ENCODE measurements at regions not wholly inside any gene's neighbourhood (a gene's known extent, or its start where the extent isn't known, plus 50 kb on each side); places are given as distances from the start of the nearest gene placed in this dataset.
A peak's percentile ranks its signal among the peaks of the same experiment; 100 is the strongest.

DNA sequence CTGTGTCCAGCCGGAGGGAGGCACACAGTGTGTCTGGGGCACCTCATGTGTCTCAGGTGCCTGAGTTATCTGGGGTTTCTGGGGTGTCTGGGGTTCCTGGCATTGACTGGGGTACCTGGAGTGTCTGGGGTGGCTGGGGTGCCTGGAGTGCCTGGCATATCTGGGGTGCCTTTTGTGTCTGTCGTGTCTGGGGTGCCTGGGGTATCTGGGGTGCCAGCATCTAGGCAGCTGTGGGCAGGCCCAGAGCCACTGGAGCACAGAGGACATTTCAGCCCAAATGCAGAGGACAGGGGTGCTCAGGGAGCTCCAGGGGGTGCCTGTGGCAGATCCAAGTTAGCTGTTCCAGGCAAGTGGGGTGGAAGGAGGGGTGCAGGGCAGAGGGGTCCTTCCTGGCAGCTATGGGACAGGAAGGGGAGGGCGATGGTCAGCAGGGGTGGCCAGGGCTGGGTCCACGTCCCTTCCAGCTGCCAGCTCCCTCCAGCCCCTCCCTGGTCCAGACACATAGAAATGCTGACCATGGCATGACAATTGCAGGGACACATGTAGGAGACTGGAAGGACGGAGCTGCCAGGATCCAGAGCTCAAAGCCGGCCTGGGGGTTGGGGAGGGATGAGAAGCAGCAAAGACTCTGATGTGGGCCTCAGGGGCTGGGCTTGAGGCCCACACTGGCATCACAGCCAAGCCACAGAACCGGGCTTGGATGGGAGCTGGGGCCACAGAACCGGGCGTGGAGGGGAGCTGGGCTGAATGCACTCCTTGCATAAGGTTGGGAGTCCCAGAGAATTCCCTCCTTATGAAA is 133.0 kb downstream of the BRD1 start:
- ATAC-seq (ENCODE audit: low read depth in 2 of 2) = no peak
- no peak overlapping the region for H3K4me3 Mint-ChIP-seq
- Histone ChIP-seq H3K9me3 (ENCODE audit: control insufficient read depth in 2 of 2, low read length in 2 of 2) (peaks cover 0 to 3% of the 10 kb centered on the region in 2 experiments), H3K27ac (ENCODE audit: insufficient read depth, low read length, poor library complexity, severe bottlenecking) (no peak overlapping the region), H3K4me3 (ENCODE audit: low read depth, low read length) (no peak overlapping the region), H3K4me1 (ENCODE audit: control insufficient read depth, insufficient read depth, low read length, poor library complexity, severe bottlenecking) (no peaks in the 10 kb centered on the region), H3K27me3 (ENCODE audit: control insufficient read depth, insufficient read depth, low read length) (no peaks in the 10 kb centered on the region), H3K36me3 (ENCODE audit: control insufficient read depth, insufficient read depth, low read length) (no peaks in the 10 kb centered on the region)
- no peaks in the 10 kb centered on the region for H3K36me3 Mint-ChIP-seq
- peaks cover 0 to 12% (median 6%) of the 10 kb centered on the region in 7 donors for H3K9me3 Mint-ChIP-seq
- H3K4me1 Mint-ChIP-seq = peaks cover 0 to 4% (median under 1%) of the 10 kb centered on the region in 4 donors
- peaks cover 4% of the 10 kb centered on the region for H3K27me3 Mint-ChIP-seq
- no peak for DNase-seq
- no peak overlapping the region for H3K27ac Mint-ChIP-seq

DNA sequence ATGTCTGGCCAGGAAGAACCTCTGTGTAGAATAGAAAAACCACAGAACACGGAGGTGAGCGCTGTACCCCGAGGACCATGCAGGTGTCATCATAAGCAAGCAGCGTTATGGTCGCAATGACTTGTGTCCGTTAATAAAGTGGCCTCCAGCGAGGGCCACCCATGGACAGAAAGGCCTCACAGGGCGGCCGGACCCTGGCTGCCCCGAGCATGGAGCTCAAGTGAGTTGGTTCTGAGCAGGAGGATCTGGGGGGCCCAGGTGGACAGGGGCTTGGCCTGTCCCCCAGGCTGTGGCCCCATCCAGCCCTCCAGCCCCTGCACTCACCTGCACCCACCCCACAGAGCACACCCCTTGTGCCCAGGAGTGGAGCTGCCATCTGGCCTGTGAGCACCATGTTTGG is 133.8 kb downstream of the BRD1 start:
- Mint-ChIP-seq H3K9me3 (peaks cover 0 to 12% (median 6%) of the 10 kb centered on the region in 7 donors), H3K36me3 (no peaks in the 10 kb centered on the region), H3K4me1 (peaks cover 0 to 4% (median under 1%) of the 10 kb centered on the region in 4 donors), H3K27ac (no peak overlapping the region), H3K4me3 (no peak overlapping the region), H3K27me3 (peaks cover 4% of the 10 kb centered on the region)
- ATAC-seq (ENCODE audit: low read depth in 2 of 2) = no peak
- Histone ChIP-seq H3K4me3 (ENCODE audit: low read depth, low read length) (no peak overlapping the region), H3K27ac (ENCODE audit: insufficient read depth, low read length, poor library complexity, severe bottlenecking) (no peak overlapping the region), H3K36me3 (ENCODE audit: control insufficient read depth, insufficient read depth, low read length) (no peaks in the 10 kb centered on the region), H3K27me3 (ENCODE audit: control insufficient read depth, insufficient read depth, low read length) (no peaks in the 10 kb centered on the region), H3K4me1 (ENCODE audit: control insufficient read depth, insufficient read depth, low read length, poor library complexity, severe bottlenecking) (no peaks in the 10 kb centered on the region), H3K9me3 (ENCODE audit: control insufficient read depth in 2 of 2, low read length in 2 of 2) (peaks cover 0 to 3% of the 10 kb centered on the region in 2 experiments)
- DNase-seq = no peak

DNA sequence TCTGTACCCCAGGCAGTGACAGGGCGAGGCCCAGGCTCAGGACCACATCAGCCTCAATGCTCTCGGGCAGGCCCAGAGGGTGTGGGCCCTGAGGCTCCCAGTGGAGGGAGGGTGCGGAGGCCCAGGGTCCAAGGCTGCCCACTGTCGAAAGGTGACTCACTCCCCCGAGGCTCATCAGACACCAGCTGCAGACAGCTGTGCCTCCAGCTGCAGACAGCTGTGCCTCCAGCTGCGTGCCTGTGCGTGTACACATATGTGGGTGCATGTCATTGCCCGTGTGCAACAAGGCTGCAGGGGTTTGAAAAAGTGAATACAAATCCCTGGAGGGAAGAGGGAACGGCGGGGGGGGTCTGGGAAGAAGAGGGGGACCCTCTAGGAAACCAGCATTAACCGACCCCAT is 134.3 kb downstream of the BRD1 start:
- H3K9me3 ChIP-seq (ENCODE audit: control insufficient read depth in 2 of 2, low read length in 2 of 2) = peaks cover 0 to 3% of the 10 kb centered on the region in 2 experiments
- DNase-seq = no peak
- H3K4me1 ChIP-seq (ENCODE audit: control insufficient read depth, insufficient read depth, low read length, poor library complexity, severe bottlenecking) = no peaks in the 10 kb centered on the region
- Mint-ChIP-seq H3K27ac (no peak overlapping the region), H3K4me1 (peaks cover 0 to 4% (median under 1%) of the 10 kb centered on the region in 4 donors), H3K27me3 (peaks cover 4% of the 10 kb centered on the region), H3K9me3 (peaks cover 0 to 12% (median 6%) of the 10 kb centered on the region in 7 donors), H3K4me3 (no peak overlapping the region), H3K36me3 (no peaks in the 10 kb centered on the region)
- no peak for ATAC-seq (ENCODE audit: low read depth in 2 of 2)
- no peak overlapping the region for H3K27ac ChIP-seq (ENCODE audit: insufficient read depth, low read length, poor library complexity, severe bottlenecking)
- H3K36me3 ChIP-seq (ENCODE audit: control insufficient read depth, insufficient read depth, low read length) = no peaks in the 10 kb centered on the region
- no peak overlapping the region for H3K4me3 ChIP-seq (ENCODE audit: low read depth, low read length)
- H3K27me3 ChIP-seq (ENCODE audit: control insufficient read depth, insufficient read depth, low read length) = no peaks in the 10 kb centered on the region

DNA sequence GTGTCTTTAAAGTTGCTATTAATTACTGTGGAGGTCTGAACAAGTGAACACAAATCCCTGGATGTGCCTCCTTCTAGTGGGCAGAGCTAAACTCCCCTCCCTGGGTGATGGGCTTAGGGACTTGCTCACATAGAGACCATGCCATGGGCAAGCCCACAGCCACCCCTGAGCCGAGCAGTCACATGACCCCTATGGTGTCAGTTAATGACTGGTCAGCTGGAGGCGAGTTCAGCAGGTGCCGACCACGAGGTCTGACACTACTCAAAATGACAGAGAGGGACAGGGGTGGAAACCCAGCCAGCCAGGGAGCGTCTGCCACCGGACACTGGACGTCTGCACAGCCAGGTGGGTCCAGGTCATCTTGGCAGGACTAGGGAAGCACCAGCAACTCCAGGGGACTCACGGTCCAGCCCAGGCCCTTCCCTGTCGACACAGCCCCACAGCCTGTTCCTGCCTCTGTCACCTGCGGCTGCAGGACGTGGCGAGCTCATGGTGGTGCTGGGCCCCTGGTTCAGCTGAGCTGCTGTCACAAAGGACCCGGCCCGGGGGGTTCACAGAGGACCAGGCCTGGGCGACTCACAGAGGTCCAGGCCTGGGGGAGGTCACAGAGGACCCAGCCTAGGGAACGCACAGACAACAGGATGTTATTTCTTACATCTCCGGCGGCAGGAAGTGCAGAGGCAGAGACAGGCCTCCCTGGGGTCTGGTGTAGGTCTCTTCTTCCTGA is 135.0 kb downstream of the BRD1 start:
- no peak for ATAC-seq (ENCODE audit: low read depth in 2 of 2)
- Histone ChIP-seq H3K4me1 (ENCODE audit: control insufficient read depth, insufficient read depth, low read length, poor library complexity, severe bottlenecking) (no peaks in the 10 kb centered on the region), H3K36me3 (ENCODE audit: control insufficient read depth, insufficient read depth, low read length) (no peaks in the 10 kb centered on the region), H3K9me3 (ENCODE audit: control insufficient read depth in 2 of 2, low read length in 2 of 2) (peaks cover 0 to 3% of the 10 kb centered on the region in 2 experiments), H3K27me3 (ENCODE audit: control insufficient read depth, insufficient read depth, low read length) (no peaks in the 10 kb centered on the region), H3K27ac (ENCODE audit: insufficient read depth, low read length, poor library complexity, severe bottlenecking) (no peak overlapping the region), H3K4me3 (ENCODE audit: low read depth, low read length) (no peak overlapping the region)
- Mint-ChIP-seq H3K27ac (no peak overlapping the region), H3K4me3 (no peak overlapping the region), H3K4me1 (peaks cover 0 to 4% (median under 1%) of the 10 kb centered on the region in 4 donors), H3K27me3 (peaks cover 4% of the 10 kb centered on the region), H3K9me3 (peaks cover 0 to 12% (median 6%) of the 10 kb centered on the region in 7 donors), H3K36me3 (no peaks in the 10 kb centered on the region)
- no peak for DNase-seq

DNA sequence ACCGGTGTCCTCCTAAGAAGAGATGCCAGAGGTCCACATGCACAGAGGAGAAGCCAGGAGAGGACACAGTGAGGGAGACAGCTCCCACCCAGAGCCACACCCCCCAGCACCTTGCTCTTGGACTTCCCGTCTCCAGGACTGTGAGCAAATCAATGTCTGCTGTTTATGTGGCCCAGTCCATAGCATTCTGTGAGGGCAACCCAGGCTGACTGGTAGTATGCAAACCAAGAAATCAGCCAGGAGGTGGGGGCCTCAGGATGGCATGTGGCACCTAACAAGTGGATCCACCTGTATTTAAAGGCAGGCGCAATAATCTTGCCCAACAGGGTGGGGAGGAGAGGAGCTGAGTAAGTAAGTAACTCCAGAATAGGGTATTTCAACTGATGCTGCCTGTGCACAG is 136.4 kb downstream of the BRD1 start:
- H3K27ac Mint-ChIP-seq = peak overlapping the region in 1 of 3 donors; percentile 17

DNA sequence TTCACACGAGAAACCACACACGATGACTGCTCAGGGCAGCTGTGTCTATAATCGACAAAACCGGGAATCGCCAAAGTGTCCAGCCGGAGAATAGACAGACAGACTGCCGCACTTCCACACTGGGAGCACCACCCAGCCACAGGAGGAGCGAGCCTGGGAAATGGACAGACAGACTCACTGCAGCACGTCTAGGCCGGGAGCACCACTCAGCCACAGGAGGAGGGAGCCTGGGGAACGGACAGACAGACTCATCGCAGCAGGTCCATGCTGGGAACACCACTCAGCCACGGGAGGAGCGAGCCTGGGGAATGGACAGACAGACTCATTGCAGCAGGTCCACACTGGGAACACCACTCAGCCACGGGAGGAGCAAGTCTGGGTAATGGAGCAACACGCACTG is 137.2 kb downstream of the BRD1 start:
- Histone ChIP-seq H3K27ac (ENCODE audit: insufficient read depth, low read length, poor library complexity, severe bottlenecking) (no peak overlapping the region), H3K9me3 (ENCODE audit: control insufficient read depth in 2 of 2, low read length in 2 of 2) (no peaks in the 10 kb centered on the region), H3K4me1 (ENCODE audit: control insufficient read depth, insufficient read depth, low read length, poor library complexity, severe bottlenecking) (no peaks in the 10 kb centered on the region), H3K36me3 (ENCODE audit: control insufficient read depth, insufficient read depth, low read length) (no peaks in the 10 kb centered on the region), H3K4me3 (ENCODE audit: low read depth, low read length) (no peak overlapping the region), H3K27me3 (ENCODE audit: control insufficient read depth, insufficient read depth, low read length) (no peaks in the 10 kb centered on the region)
- no peak for ATAC-seq (ENCODE audit: low read depth in 2 of 2)
- Mint-ChIP-seq H3K9me3 (peaks cover 0 to 2% (median 0%) of the 10 kb centered on the region in 7 donors), H3K27ac (no peak overlapping the region), H3K27me3 (peaks cover 4% of the 10 kb centered on the region), H3K36me3 (no peaks in the 10 kb centered on the region), H3K4me1 (peaks cover 0 to 4% (median under 1%) of the 10 kb centered on the region in 4 donors), H3K4me3 (no peak overlapping the region)
- DNase-seq = no peak

More for the DNA sequence above, 136.4 kb downstream of the BRD1 start:
- Histone ChIP-seq H3K27ac (ENCODE audit: insufficient read depth, low read length, poor library complexity, severe bottlenecking) (no peak overlapping the region), H3K4me1 (ENCODE audit: control insufficient read depth, insufficient read depth, low read length, poor library complexity, severe bottlenecking) (no peaks in the 10 kb centered on the region), H3K27me3 (ENCODE audit: control insufficient read depth, insufficient read depth, low read length) (no peaks in the 10 kb centered on the region), H3K9me3 (ENCODE audit: control insufficient read depth in 2 of 2, low read length in 2 of 2) (no peaks in the 10 kb centered on the region), H3K4me3 (ENCODE audit: low read depth, low read length) (no peak overlapping the region), H3K36me3 (ENCODE audit: control insufficient read depth, insufficient read depth, low read length) (no peaks in the 10 kb centered on the region)
- no peak overlapping the region for H3K4me3 Mint-ChIP-seq
- H3K36me3 Mint-ChIP-seq = no peaks in the 10 kb centered on the region
- peaks cover 0 to 4% (median under 1%) of the 10 kb centered on the region in 4 donors for H3K4me1 Mint-ChIP-seq
- H3K9me3 Mint-ChIP-seq = peaks cover 0 to 5% (median 0%) of the 10 kb centered on the region in 7 donors
- H3K27me3 Mint-ChIP-seq = peaks cover 4% of the 10 kb centered on the region
- no peak for DNase-seq
- no peak for ATAC-seq (ENCODE audit: low read depth in 2 of 2)

DNA sequence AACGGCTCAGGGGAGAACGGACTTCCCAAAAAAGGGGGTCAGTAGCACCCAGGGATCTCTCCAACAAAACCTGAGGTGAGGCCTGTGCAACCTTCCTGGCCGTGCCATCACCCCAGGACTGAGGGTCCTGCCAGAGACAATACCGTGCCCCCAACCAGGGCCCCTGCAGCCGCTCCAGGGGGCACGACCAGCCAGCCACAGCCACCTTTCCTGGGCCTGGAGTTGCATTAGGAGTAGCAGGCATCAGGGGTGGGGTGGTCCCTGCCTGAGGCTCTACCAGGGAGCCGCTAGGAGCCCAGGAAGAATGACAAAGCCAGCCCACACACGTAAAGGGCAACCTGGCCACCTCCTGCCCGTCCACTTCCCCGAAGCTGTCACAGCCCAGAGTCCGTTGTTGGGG is 137.8 kb downstream of the BRD1 start:
- no peak for ATAC-seq (ENCODE audit: low read depth in 2 of 2)
- peaks cover 0 to 4% (median under 1%) of the 10 kb centered on the region in 4 donors for H3K4me1 Mint-ChIP-seq
- Histone ChIP-seq H3K27ac (ENCODE audit: insufficient read depth, low read length, poor library complexity, severe bottlenecking) (no peak overlapping the region), H3K27me3 (ENCODE audit: control insufficient read depth, insufficient read depth, low read length) (no peaks in the 10 kb centered on the region), H3K9me3 (ENCODE audit: control insufficient read depth in 2 of 2, low read length in 2 of 2) (no peaks in the 10 kb centered on the region), H3K36me3 (ENCODE audit: control insufficient read depth, insufficient read depth, low read length) (no peaks in the 10 kb centered on the region), H3K4me1 (ENCODE audit: control insufficient read depth, insufficient read depth, low read length, poor library complexity, severe bottlenecking) (no peaks in the 10 kb centered on the region), H3K4me3 (ENCODE audit: low read depth, low read length) (no peak overlapping the region)
- no peak for DNase-seq
- no peak overlapping the region for H3K4me3 Mint-ChIP-seq
- H3K27me3 Mint-ChIP-seq = peaks cover 2% of the 10 kb centered on the region
- H3K27ac Mint-ChIP-seq = no peak overlapping the region
- peaks cover 0 to 2% (median 0%) of the 10 kb centered on the region in 7 donors for H3K9me3 Mint-ChIP-seq
- no peaks in the 10 kb centered on the region for H3K36me3 Mint-ChIP-seq
